ENCODE measurements at regions not wholly inside any gene's neighbourhood (a gene's known extent, or its start where the extent isn't known, plus 50 kb on each side); places are given as distances from the start of the nearest gene placed in this dataset.

DNA sequence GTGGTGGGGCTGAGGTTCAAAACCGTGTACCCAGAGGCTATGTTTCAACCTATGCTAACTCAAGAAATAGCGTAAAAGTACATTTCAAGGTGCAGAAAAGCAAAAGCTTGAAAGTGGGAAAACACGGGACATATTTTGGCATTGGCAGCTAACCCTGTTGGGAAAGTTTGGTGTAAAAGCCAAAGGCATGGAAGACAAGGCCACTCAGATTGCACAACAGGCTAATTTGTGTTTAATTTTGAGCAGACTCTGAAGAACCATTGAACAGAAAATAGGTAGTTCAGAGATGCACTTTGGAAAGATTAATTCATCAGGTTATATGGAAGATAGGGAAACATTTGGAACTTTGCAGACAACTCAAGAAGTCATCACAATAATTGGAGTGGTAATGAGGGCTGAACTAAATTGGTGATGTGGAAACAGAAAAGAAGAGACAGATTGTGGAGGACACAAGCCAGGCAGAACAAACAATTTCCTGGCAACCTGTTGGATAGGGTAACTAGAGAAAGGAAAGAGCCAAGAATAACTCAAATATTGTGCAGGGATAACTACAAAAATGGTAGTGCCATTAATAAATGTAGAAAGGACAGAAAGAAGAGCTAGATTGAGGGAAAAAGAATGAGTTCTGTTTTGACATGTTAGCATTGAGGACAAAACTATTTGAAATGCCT lies 140.5 kb upstream of the PGR start:
- TF ChIP-seq, protein P1, sequence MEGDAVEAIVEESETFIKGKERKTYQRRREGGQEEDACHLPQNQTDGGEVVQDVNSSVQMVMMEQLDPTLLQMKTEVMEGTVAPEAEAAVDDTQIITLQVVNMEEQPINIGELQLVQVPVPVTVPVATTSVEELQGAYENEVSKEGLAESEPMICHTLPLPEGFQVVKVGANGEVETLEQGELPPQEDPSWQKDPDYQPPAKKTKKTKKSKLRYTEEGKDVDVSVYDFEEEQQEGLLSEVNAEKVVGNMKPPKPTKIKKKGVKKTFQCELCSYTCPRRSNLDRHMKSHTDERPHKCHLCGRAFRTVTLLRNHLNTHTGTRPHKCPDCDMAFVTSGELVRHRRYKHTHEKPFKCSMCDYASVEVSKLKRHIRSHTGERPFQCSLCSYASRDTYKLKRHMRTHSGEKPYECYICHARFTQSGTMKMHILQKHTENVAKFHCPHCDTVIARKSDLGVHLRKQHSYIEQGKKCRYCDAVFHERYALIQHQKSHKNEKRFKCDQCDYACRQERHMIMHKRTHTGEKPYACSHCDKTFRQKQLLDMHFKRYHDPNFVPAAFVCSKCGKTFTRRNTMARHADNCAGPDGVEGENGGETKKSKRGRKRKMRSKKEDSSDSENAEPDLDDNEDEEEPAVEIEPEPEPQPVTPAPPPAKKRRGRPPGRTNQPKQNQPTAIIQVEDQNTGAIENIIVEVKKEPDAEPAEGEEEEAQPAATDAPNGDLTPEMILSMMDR (IDR thresholded peaks at IDR 0.05): no peak
- TF ChIP-seq POLR2A (IDR thresholded peaks at IDR 0.05) (no peak), EP300 (IDR thresholded peaks at IDR 0.05) (no peak)
